HepG2 (cell line): ENCODE measurements at regions not wholly inside any gene's neighbourhood (a gene's known extent, or its start where the extent isn't known, plus 50 kb on each side); places are given as distances from the start of the nearest gene placed in this dataset.

Experiments used
- ATAC-seq: fragments of 200-7000 bp; cut with Tn5 transposase; 3 replicates; pipeline ENCODE4 v1.9.1; 2020; ENCODE audit warnings: mild to moderate bottlenecking, moderate library complexity
- BruUV-seq: library from RNA; stranded (reverse); fragments of 400-500 nt; replicated peaks from 2 replicates; lab custom pipeline; 2021; lab: Mats Ljungman, UMichigan
- CTCF ChIA-PET: fragments of 300-600 bp; formaldehyde crosslinking; extraction: SDS; loops from one replicate; lab custom pipeline; 2021; ENCODE audit warnings: low total read pairs, inconsistent platforms, low intra/inter-chr PET ratio; lab: Yijun Ruan, JAX
- POLR2A ChIA-PET: fragments of 350-600 bp; sonication (Branson Sonifier 250); formaldehyde crosslinking; loops from one replicate; lab custom pipeline; 2020; ENCODE audit warnings: antibody characterized with exemption, inconsistent platforms; lab: Yijun Ruan, JAX
- DNase-seq: peaks from one replicate; pipeline ENCODE4 v3.0.0-alpha.2; 2015; ENCODE audit warnings: low spot score
- FAIRE-seq: peaks from 3 replicates; lab custom pipeline; 2011; peaks lifted over from hg19 to GRCh38; lab: Jason Lieb, UNC
- H2AFZ ChIP-seq: one replicate; pipeline ENCODE4 v1.6.1; 2011; ENCODE audit warnings: low read length, inconsistent platforms
- H3K27ac ChIP-seq: fragments of 300-600 bp; 3 replicates; pipeline ENCODE4 v1.8.0; 2011; ENCODE audit warnings: mixed run types, mild to moderate bottlenecking, mixed read lengths, low read length, inconsistent platforms; ENCODE audit not compliant: insufficient read depth; ENCODE audit errors: extremely low read length
- H3K27me3 ChIP-seq, 2 experiments: fragments of 200-600 bp in 1 of 2; 2 replicates in 1 of 2; 3 replicates in 1 of 2; pipeline versions ENCODE4 v1.6.0 to v1.8.0; 2011; ENCODE audit warnings: low read length in 2 of 2, mild to moderate bottlenecking in 2 of 2, moderate library complexity in 2 of 2, inconsistent platforms in 1 of 2; ENCODE audit not compliant: insufficient read depth in 2 of 2, control insufficient read depth in 1 of 2
- H3K36me3 ChIP-seq, 2 experiments: fragments of 200-600 bp in 1 of 2; replicated peaks in 1 of 2; 2 replicates in 1 of 2; 3 replicates in 1 of 2; pipeline versions ENCODE4 v1.5.1 to v1.8.0; 2011; ENCODE audit warnings: low read length in 2 of 2, inconsistent platforms in 1 of 2; ENCODE audit not compliant: insufficient read depth in 2 of 2, control insufficient read depth in 1 of 2
- H3K4me1 ChIP-seq: 2 replicates; pipeline ENCODE4 v1.5.1; 2012; ENCODE audit warnings: low read length, inconsistent platforms; ENCODE audit not compliant: insufficient read depth
- H3K4me2 ChIP-seq: 2 replicates; pipeline ENCODE4 v1.6.0; 2011; ENCODE audit warnings: low read depth, low read length, inconsistent platforms
- H3K4me3 ChIP-seq, 3 experiments: fragments of 200-600 bp in 1 of 3; sonication (generic), shearing (Covaris generic) in 1 of 3; replicated peaks in 1 of 3; 2 replicates each; pipeline ENCODE4 v1.5.1; 2011 to 2016; ENCODE audit warnings: low read length in 3 of 3, inconsistent platforms in 2 of 3, low read depth in 2 of 3, mild to moderate bottlenecking in 2 of 3, control low read depth in 1 of 3, mixed read lengths in 1 of 3; ENCODE audit not compliant: insufficient read depth in 1 of 3
- H3K79me2 ChIP-seq: one replicate; pipeline ENCODE4 v1.6.1; 2011; ENCODE audit warnings: low read length, inconsistent platforms; ENCODE audit not compliant: insufficient read depth
- H3K9ac ChIP-seq: 2 replicates; pipeline ENCODE4 v1.6.0; 2011; ENCODE audit warnings: mild to moderate bottlenecking, low read depth, low read length, inconsistent platforms; ENCODE audit not compliant: insufficient read depth
- H3K9me3 ChIP-seq: 2 replicates; pipeline ENCODE4 v1.5.1; 2012; ENCODE audit warnings: mild to moderate bottlenecking, low read length
- H4K20me1 ChIP-seq: 2 replicates; pipeline ENCODE4 v1.6.0; 2011; ENCODE audit warnings: inconsistent platforms, mild to moderate bottlenecking, low read length, moderate library complexity; ENCODE audit not compliant: insufficient read depth
- CREB3 ChIP-seq: sonication (generic); formaldehyde crosslinking; IDR thresholded peaks from 2 replicates; pipeline ENCODE4 v1.5.0; 2020; ENCODE audit warnings: missing genetic modification reagents
- E2F5 ChIP-seq: sonication (generic); formaldehyde crosslinking; conservative IDR thresholded peaks from 2 replicates; pipeline ENCODE4 v1.4.0; 2020; ENCODE audit warnings: missing genetic modification reagents
- IKZF4 ChIP-seq: sonication (generic); formaldehyde crosslinking; IDR thresholded peaks from 2 replicates; pipeline ENCODE4 v1.5.1; 2020; ENCODE audit warnings: borderline replicate concordance, mild to moderate bottlenecking, low read depth, missing genetic modification reagents; ENCODE audit errors: not compliant biosample characterization
- PRDM4 ChIP-seq: sonication (generic); formaldehyde crosslinking; IDR thresholded peaks from 2 replicates; pipeline ENCODE4 v1.9.0; 2021; ENCODE audit warnings: missing genetic modification reagents, borderline replicate concordance
- SIN3B ChIP-seq: fragments of 150-350 bp; IDR thresholded peaks from 2 replicates; pipeline ENCODE4 v1.6.1; 2014; ENCODE audit warnings: low read length
- SRY ChIP-seq: sonication (generic); formaldehyde crosslinking; IDR thresholded peaks from 2 replicates; pipeline ENCODE4 v1.8.0; 2022; ENCODE audit warnings: mild to moderate bottlenecking, missing genetic modification reagents
- YEATS4 ChIP-seq: sonication (generic); formaldehyde crosslinking; IDR thresholded peaks from 2 replicates; pipeline ENCODE4 v1.4.0; 2020; ENCODE audit warnings: missing genetic modification reagents, borderline replicate concordance
- ZBTB46 ChIP-seq: sonication (generic); formaldehyde crosslinking; IDR thresholded peaks from 2 replicates; pipeline ENCODE4 v1.4.0; 2020; ENCODE audit warnings: mild to moderate bottlenecking, missing genetic modification reagents, borderline replicate concordance
- ZNF263 ChIP-seq: sonication (generic); formaldehyde crosslinking; IDR thresholded peaks from 2 replicates; pipeline ENCODE4 v1.4.0; 2020; ENCODE audit warnings: missing genetic modification reagents
- ZNF577 ChIP-seq: sonication (generic); formaldehyde crosslinking; IDR thresholded peaks from 2 replicates; pipeline ENCODE4 v1.4.0; 2020; ENCODE audit warnings: mild to moderate bottlenecking, low read depth, missing genetic modification reagents, borderline replicate concordance
- in situ Hi-C: cut with HindIII; loops from 2 replicates; pipeline ENCODE4 v1.10.0; 2017; ENCODE audit warnings: low pct_unique_long_range_greater_than_20kb; ENCODE audit not compliant: extremely low pct_ligation_motif_present
- intact Hi-C: fragments of 100-400 bp; cut with micrococcal nuclease; formaldehyde crosslinking; loops from one replicate; pipeline ENCODE4 v1.10.0; 2022; ENCODE audit not compliant: unreplicated experiment

GRCh38 chr15:53159458-53159857 lies 369.3 kb upstream of the ONECUT1 start:
- Histone ChIP-seq H3K36me3 (no peaks in the 10 kb centered on the region), H2AFZ (no peak overlapping the region), H3K9me3 (no peaks in the 10 kb centered on the region), H3K9ac (no peak overlapping the region), H3K4me1 (peaks cover 11% of the 10 kb centered on the region), H3K27ac (no peak overlapping the region), H3K27me3 (no peaks in the 10 kb centered on the region; a peak in 1 of 5 replicates), H3K4me3 (no peak overlapping the region), H3K79me2 (no peaks in the 10 kb centered on the region), H3K4me2 (no peak overlapping the region), H4K20me1 (no peaks in the 10 kb centered on the region)
- ChIA-PET POLR2A (no interaction called here), CTCF (no interaction called here)
- DNase-seq: no peak
- no peak for FAIRE-seq
- TF ChIP-seq ZBTB46: no peak
- no peak for TF ChIP-seq CREB3 (CRISPR knock-in tag)
- no peak for TF ChIP-seq YEATS4
- TF ChIP-seq E2F5 (CRISPR knock-in tag): no peak
- no peak for TF ChIP-seq IKZF4
- TF ChIP-seq ZNF263 (CRISPR knock-in tag): no peak
- no peak for TF ChIP-seq SIN3B
- no peak for TF ChIP-seq SRY (CRISPR knock-in tag)
- TF ChIP-seq ZNF577 (CRISPR knock-in tag): no peak
- TF ChIP-seq PRDM4: no peak
- ATAC-seq: no peak
- in situ Hi-C loops: no loop called here
- no TSS peak for BruUV-seq
- intact Hi-C loops: no loop called here
